Astrocyte (in vitro differentiated cells and primary cell): ENCODE measurements at regions not wholly inside any gene's neighbourhood (a gene's known extent, or its start where the extent isn't known, plus 50 kb on each side); places are given as distances from the start of the nearest gene placed in this dataset.

Source experiments
- DNase-seq: peaks from one replicate; pipeline ENCODE4 v3.0.0-alpha.2; 2010; ENCODE audit warnings: low read depth
- FAIRE-seq: peaks from 2 replicates; lab custom pipeline; 2011; peaks lifted over from hg19 to GRCh38; lab: Jason Lieb, UNC
- H2AFZ ChIP-seq: 2 replicates; pipeline ENCODE4 v1.6.0; 2012; ENCODE audit warnings: low read depth, low read length, inconsistent platforms
- H3K27ac ChIP-seq: 2 replicates; pipeline ENCODE4 v1.5.1; 2011; ENCODE audit warnings: low read depth, low read length, inconsistent platforms
- H3K27me3 ChIP-seq: 2 replicates; pipeline ENCODE4 v1.6.0; 2011; ENCODE audit warnings: low read length, inconsistent platforms; ENCODE audit not compliant: insufficient read depth
- H3K36me3 ChIP-seq: 2 replicates; pipeline ENCODE4 v1.5.1; 2011; ENCODE audit warnings: low read length, inconsistent platforms; ENCODE audit not compliant: insufficient read depth
- H3K4me1 ChIP-seq: 2 replicates; pipeline ENCODE4 v1.5.1; 2011; ENCODE audit warnings: low read length, inconsistent platforms; ENCODE audit not compliant: insufficient read depth
- H3K4me2 ChIP-seq: 2 replicates; pipeline ENCODE4 v1.6.0; 2012; ENCODE audit warnings: low read length, inconsistent platforms
- H3K4me3 ChIP-seq: 2 replicates; pipeline ENCODE4 v1.5.1; 2011; ENCODE audit warnings: low read depth, mild to moderate bottlenecking, low read length, inconsistent platforms; ENCODE audit not compliant: insufficient read depth
- H3K79me2 ChIP-seq: 2 replicates; pipeline ENCODE4 v1.6.0; 2012; ENCODE audit warnings: mild to moderate bottlenecking, low read length, inconsistent platforms; ENCODE audit not compliant: insufficient read depth
- H3K9ac ChIP-seq: 2 replicates; pipeline ENCODE4 v1.6.0; 2012; ENCODE audit warnings: mild to moderate bottlenecking, low read length, inconsistent platforms
- H3K9me3 ChIP-seq: 2 replicates; pipeline ENCODE4 v1.5.1; 2012; ENCODE audit warnings: low read depth, mild to moderate bottlenecking, low read length, inconsistent platforms; ENCODE audit not compliant: insufficient read depth
- H4K20me1 ChIP-seq: 2 replicates; pipeline ENCODE4 v1.6.0; 2012; ENCODE audit warnings: low read length, inconsistent platforms; ENCODE audit not compliant: insufficient read depth
- H3K27ac Mint-ChIP-seq: one replicate; pipeline ENCODE4 v1.8.0; 2021; ENCODE audit warnings: mild to moderate bottlenecking, mixed read lengths; ENCODE audit not compliant: unreplicated experiment
- H3K27me3 Mint-ChIP-seq: one replicate; pipeline ENCODE4 v1.8.0; 2021; ENCODE audit warnings: low read depth, mixed read lengths; ENCODE audit not compliant: unreplicated experiment
- H3K36me3 Mint-ChIP-seq: one replicate; pipeline ENCODE4 v1.8.0; 2021; ENCODE audit warnings: low read depth, mixed read lengths; ENCODE audit not compliant: unreplicated experiment
- H3K4me1 Mint-ChIP-seq: one replicate; pipeline ENCODE4 v1.8.0; 2021; ENCODE audit warnings: low read depth, mixed read lengths; ENCODE audit not compliant: unreplicated experiment
- H3K4me3 Mint-ChIP-seq: one replicate; pipeline ENCODE4 v1.8.0; 2021; ENCODE audit warnings: mild to moderate bottlenecking, moderate library complexity, mixed read lengths; ENCODE audit not compliant: unreplicated experiment
- H3K9me3 Mint-ChIP-seq: one replicate; pipeline ENCODE4 v1.8.0; 2021; ENCODE audit warnings: mild to moderate bottlenecking, mixed read lengths; ENCODE audit not compliant: unreplicated experiment
- CTCF ChIP-seq: IDR thresholded peaks from 2 replicates; pipeline ENCODE4 v1.5.1; 2011; ENCODE audit warnings: low read depth, mild to moderate bottlenecking, inconsistent platforms, low read length, moderate library complexity; ENCODE audit not compliant: insufficient read depth
- EZH2 ChIP-seq: IDR thresholded peaks from 2 replicates; pipeline ENCODE4 v1.6.1; 2012; ENCODE audit warnings: mild to moderate bottlenecking, low read length, inconsistent platforms; ENCODE audit not compliant: insufficient read depth

GRCh38 chr5:168155585-168155984 is 135.9 kb upstream of the WWC1 start:
- DNase-seq: no peak
- H3K36me3 Mint-ChIP-seq: peaks cover 5% of the 10 kb centered on the region
- no peak for TF ChIP-seq EZH2
- no peak for TF ChIP-seq CTCF

DNA sequence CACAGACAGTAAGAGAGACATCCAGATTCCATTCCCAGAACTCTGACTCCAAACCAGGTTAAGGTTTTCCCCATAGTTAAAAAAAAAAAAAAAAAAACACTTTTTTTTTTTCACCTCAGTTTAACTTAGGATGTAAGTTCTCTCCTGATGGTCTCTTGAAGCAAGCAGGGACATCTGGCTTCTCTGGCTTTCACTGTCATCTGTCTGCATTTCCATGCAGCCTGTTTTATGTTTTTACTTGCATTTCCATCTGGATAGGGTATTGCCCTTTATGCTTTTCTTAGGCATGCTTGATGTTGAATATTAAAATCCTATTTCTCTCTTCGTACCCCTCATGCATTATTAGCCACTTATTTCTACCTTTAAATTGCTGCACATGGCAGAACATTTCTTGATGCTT is 135.3 kb upstream of the WWC1 start:
- H3K9me3 Mint-ChIP-seq: no peaks in the 10 kb centered on the region
- no peaks in the 10 kb centered on the region for H3K27me3 Mint-ChIP-seq
- Histone ChIP-seq H3K4me3 (no peak overlapping the region), H3K9me3 (no peaks in the 10 kb centered on the region), H4K20me1 (no peaks in the 10 kb centered on the region), H3K27me3 (no peaks in the 10 kb centered on the region), H3K27ac (no peak overlapping the region), H3K4me1 (no peaks in the 10 kb centered on the region), H3K79me2 (no peaks in the 10 kb centered on the region), H2AFZ (no peak overlapping the region), H3K4me2 (no peak overlapping the region), H3K9ac (no peak overlapping the region), H3K36me3 (no peaks in the 10 kb centered on the region)
- TF ChIP-seq CTCF (no peak), EZH2 (no peak)
- H3K4me1 Mint-ChIP-seq: peaks cover 26% of the 10 kb centered on the region
- DNase-seq: no peak
- H3K4me3 Mint-ChIP-seq: no peak overlapping the region
- H3K36me3 Mint-ChIP-seq: peaks cover 5% of the 10 kb centered on the region
- FAIRE-seq: no peak
- no peak overlapping the region for H3K27ac Mint-ChIP-seq

More at GRCh38 chr5:168155585-168155984, 135.9 kb upstream of the WWC1 start:
- Histone ChIP-seq H3K27ac (no peak overlapping the region), H4K20me1 (no peaks in the 10 kb centered on the region), H3K9ac (no peak overlapping the region), H3K4me2 (no peak overlapping the region), H3K4me3 (no peak overlapping the region), H3K9me3 (no peaks in the 10 kb centered on the region), H3K4me1 (no peaks in the 10 kb centered on the region), H2AFZ (no peak overlapping the region), H3K79me2 (no peaks in the 10 kb centered on the region), H3K36me3 (no peaks in the 10 kb centered on the region), H3K27me3 (no peaks in the 10 kb centered on the region)
- FAIRE-seq: no peak
- no peak overlapping the region for H3K4me3 Mint-ChIP-seq
- no peaks in the 10 kb centered on the region for H3K27me3 Mint-ChIP-seq
- peaks cover 26% of the 10 kb centered on the region for H3K4me1 Mint-ChIP-seq
- H3K27ac Mint-ChIP-seq: no peak overlapping the region
- H3K9me3 Mint-ChIP-seq: no peaks in the 10 kb centered on the region

DNA sequence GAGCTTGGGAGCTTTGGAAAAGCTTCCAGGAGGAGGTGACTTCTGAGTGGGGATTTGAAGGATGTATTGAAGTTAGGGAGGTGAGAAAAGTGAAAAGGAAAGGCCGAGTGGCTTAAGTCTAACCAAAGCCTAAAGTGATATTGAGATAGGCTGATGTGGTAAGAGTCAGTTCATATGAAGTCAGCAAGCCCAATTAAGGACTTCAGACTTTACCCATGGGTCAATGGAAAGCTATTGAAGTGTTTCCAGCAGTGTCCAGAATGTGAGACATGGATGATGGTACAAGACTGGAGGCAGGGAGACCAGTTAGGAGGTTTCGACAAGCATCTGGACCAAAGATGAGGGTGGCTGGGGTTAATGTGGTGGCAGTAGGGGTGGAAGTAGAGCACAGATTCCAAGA is 134.3 kb upstream of the WWC1 start:
- Histone ChIP-seq H3K36me3 (no peaks in the 10 kb centered on the region), H3K27me3 (no peaks in the 10 kb centered on the region), H3K9ac (no peak overlapping the region), H3K9me3 (no peaks in the 10 kb centered on the region), H3K79me2 (no peaks in the 10 kb centered on the region), H3K4me3 (no peak overlapping the region), H2AFZ (no peak overlapping the region), H4K20me1 (no peaks in the 10 kb centered on the region), H3K4me1 (no peaks in the 10 kb centered on the region), H3K27ac (no peak overlapping the region), H3K4me2 (no peak overlapping the region)
- no peaks in the 10 kb centered on the region for H3K9me3 Mint-ChIP-seq
- no peak overlapping the region for H3K4me3 Mint-ChIP-seq
- DNase-seq (no peak), FAIRE-seq (no peak)
- H3K27me3 Mint-ChIP-seq: no peaks in the 10 kb centered on the region
- no peak overlapping the region for H3K27ac Mint-ChIP-seq
- peaks cover 5% of the 10 kb centered on the region for H3K36me3 Mint-ChIP-seq
- TF ChIP-seq EZH2: no peak
- no peak for TF ChIP-seq CTCF
- peaks cover 26% of the 10 kb centered on the region for H3K4me1 Mint-ChIP-seq
